ENCODE measurements at regions not wholly inside any gene's neighbourhood (a gene's known extent, or its start where the extent isn't known, plus 50 kb on each side); places are given as distances from the start of the nearest gene placed in this dataset.

GRCh38 chr16:5867250-5867649, 769.7 kb upstream of the EEF2KMT start:
- TF ChIP-seq CTCF (IDR thresholded peaks at IDR 0.05) = no peak
- no peaks in the 10 kb centered on the region for H3K9me3 ChIP-seq
- H3K27ac ChIP-seq = no peak overlapping the region
- no peak overlapping the region for H3K4me3 ChIP-seq (ENCODE audit: low read depth in 1 of 2, low read length in 1 of 2)
- no peaks in the 10 kb centered on the region for H3K27me3 ChIP-seq
- H3K36me3 ChIP-seq = no peaks in the 10 kb centered on the region
- H3K4me1 ChIP-seq (ENCODE audit: control insufficient read depth in 1 of 2, insufficient read depth in 1 of 2, low read depth in 1 of 2, low read length in 1 of 2) = no peaks in the 10 kb centered on the region

GRCh38 chr16:5865236-5865635, 767.6 kb upstream of the EEF2KMT start:
- Histone ChIP-seq H3K9me3 (no peaks in the 10 kb centered on the region), H3K27me3 (no peaks in the 10 kb centered on the region), H3K4me1 (ENCODE audit: control insufficient read depth in 1 of 2, insufficient read depth in 1 of 2, low read depth in 1 of 2, low read length in 1 of 2) (no peaks in the 10 kb centered on the region), H3K4me3 (ENCODE audit: low read depth in 1 of 2, low read length in 1 of 2) (no peak overlapping the region), H3K27ac (no peak overlapping the region), H3K36me3 (no peaks in the 10 kb centered on the region)
- no peak for TF ChIP-seq CTCF (IDR thresholded peaks at IDR 0.05)

GRCh38 chr16:5863071-5863606, 765.5 kb upstream of the EEF2KMT start:
- no peak overlapping the region for H3K4me3 ChIP-seq (ENCODE audit: low read depth in 1 of 2, low read length in 1 of 2)
- TF ChIP-seq CTCF (IDR thresholded peaks at IDR 0.05) = no peak

GRCh38 chr16:5862103-5862840, 764.7 kb upstream of the EEF2KMT start:
- no peaks in the 10 kb centered on the region for H3K27me3 ChIP-seq
- H3K27ac ChIP-seq = no peak overlapping the region
- no peak overlapping the region for H3K4me3 ChIP-seq (ENCODE audit: low read depth in 1 of 2, low read length in 1 of 2)
- H3K4me1 ChIP-seq (ENCODE audit: control insufficient read depth in 1 of 2, insufficient read depth in 1 of 2, low read depth in 1 of 2, low read length in 1 of 2) = no peaks in the 10 kb centered on the region
- no peaks in the 10 kb centered on the region for H3K36me3 ChIP-seq
- TF ChIP-seq CTCF (IDR thresholded peaks at IDR 0.05) = no peak
- H3K9me3 ChIP-seq = no peaks in the 10 kb centered on the region

More at GRCh38 chr16:5863071-5863606, 765.5 kb upstream of the EEF2KMT start:
- Histone ChIP-seq H3K27me3 (no peaks in the 10 kb centered on the region), H3K9me3 (no peaks in the 10 kb centered on the region), H3K27ac (no peak overlapping the region), H3K4me1 (ENCODE audit: control insufficient read depth in 1 of 2, insufficient read depth in 1 of 2, low read depth in 1 of 2, low read length in 1 of 2) (no peaks in the 10 kb centered on the region), H3K36me3 (no peaks in the 10 kb centered on the region)

GRCh38 chr16:5861241-5861640, 763.6 kb upstream of the EEF2KMT start:
- TF ChIP-seq CTCF (IDR thresholded peaks at IDR 0.05) = no peak
- Histone ChIP-seq H3K36me3 (no peaks in the 10 kb centered on the region), H3K27me3 (no peaks in the 10 kb centered on the region), H3K27ac (no peak overlapping the region), H3K4me3 (ENCODE audit: low read depth in 1 of 2, low read length in 1 of 2) (no peak overlapping the region), H3K4me1 (ENCODE audit: control insufficient read depth in 1 of 2, insufficient read depth in 1 of 2, low read depth in 1 of 2, low read length in 1 of 2) (no peaks in the 10 kb centered on the region), H3K9me3 (no peaks in the 10 kb centered on the region)

Data from neutrophil (primary cell).